GM19035 (cell line): ENCODE measurements at regions not wholly inside any gene's neighbourhood (a gene's known extent, or its start where the extent isn't known, plus 50 kb on each side); places are given as distances from the start of the nearest gene placed in this dataset.

Experiments used
- ATAC-seq: cut with Tn5 transposase; IDR thresholded peaks from one replicate; pipeline ENCODE4 v1.9.1; 2021; ENCODE audit not compliant: unreplicated experiment

- ATAC-seq: no peak
These were observed 572.6 kb downstream of the TLR4 start for GRCh38 chr9:118276784-118277183.

GRCh38 chr9:118281772-118282171 is 577.6 kb downstream of the TLR4 start:
- no peak for ATAC-seq

GRCh38 chr9:118283488-118283887 is 579.3 kb downstream of the TLR4 start:
- no peak for ATAC-seq

GRCh38 chr9:118290116-118290515 is 585.9 kb downstream of the TLR4 start:
- no peak for ATAC-seq

GRCh38 chr9:118295413-118295812 is 591.2 kb downstream of the TLR4 start:
- ATAC-seq: no peak

- no peak for ATAC-seq
These were observed 598.5 kb downstream of the TLR4 start for GRCh38 chr9:118302721-118303120.

- no peak for ATAC-seq
These were observed 599.0 kb downstream of the TLR4 start for GRCh38 chr9:118303216-118303615.

GRCh38 chr9:118305331-118305730 is 601.1 kb downstream of the TLR4 start:
- ATAC-seq: no peak

GRCh38 chr9:118306801-118307200 is 602.6 kb downstream of the TLR4 start:
- no peak for ATAC-seq

GRCh38 chr9:118313965-118314364 is 609.8 kb downstream of the TLR4 start:
- no peak for ATAC-seq

- ATAC-seq: no peak
These were observed 612.7 kb downstream of the TLR4 start for GRCh38 chr9:118316831-118317343.

- ATAC-seq: no peak
These were observed 614.7 kb downstream of the TLR4 start for GRCh38 chr9:118318770-118319431.

GRCh38 chr9:118321788-118322187 is 617.6 kb downstream of the TLR4 start:
- no peak for ATAC-seq

- ATAC-seq: no peak
These were observed 620.5 kb downstream of the TLR4 start for GRCh38 chr9:118324706-118325105.

- no peak for ATAC-seq
These were observed 621.6 kb downstream of the TLR4 start for GRCh38 chr9:118325757-118326156.

GRCh38 chr9:118326326-118326725 is 622.1 kb downstream of the TLR4 start:
- ATAC-seq: no peak

- ATAC-seq: no peak
These were observed 626.2 kb downstream of the TLR4 start for GRCh38 chr9:118330191-118330986.

- no peak for ATAC-seq
These were observed 627.4 kb downstream of the TLR4 start for GRCh38 chr9:118331622-118332045.

- ATAC-seq: no peak
These were observed 632.2 kb downstream of the TLR4 start for GRCh38 chr9:118336250-118336942.

GRCh38 chr9:118336943-118337330 is 632.7 kb downstream of the TLR4 start:
- ATAC-seq: no peak

- ATAC-seq: no peak
These were observed 655.8 kb downstream of the TLR4 start for GRCh38 chr9:118360036-118360435.

GRCh38 chr9:118362123-118362522 is 657.9 kb downstream of the TLR4 start:
- ATAC-seq: no peak
